ENCODE measurements at regions not wholly inside any gene's neighbourhood (a gene's known extent, or its start where the extent isn't known, plus 50 kb on each side); places are given as distances from the start of the nearest gene placed in this dataset.
A peak's percentile ranks its signal among the peaks of the same experiment; 100 is the strongest.
"Not testable (repeated sequence)": the region's sequence is repeated elsewhere in the genome, so short reads cannot be mapped to it uniquely, and the experiment has no call there.

- TF ChIP-seq EHMT2 (IDR thresholded peaks at IDR 0.05; ENCODE audit: low read depth), result no peak
- no peak for TF ChIP-seq ATOH8 (CRISPR knock-in tag; IDR thresholded peaks at IDR 0.05; ENCODE audit: low read depth)
- no peak for TF ChIP-seq EHF (CRISPR knock-in tag; IDR thresholded peaks at IDR 0.05)
- TF ChIP-seq JUNB (IDR thresholded peaks at IDR 0.05), result 0 out of 2 replicates have a peak, but pooled peaks have one; percentile 31
- TF ChIP-seq RNF2 (IDR thresholded peaks at IDR 0.05; ENCODE audit: borderline replicate concordance, low read depth), result no peak
- TF ChIP-seq CBX2 (IDR thresholded peaks at IDR 0.05; ENCODE audit: borderline replicate concordance, low read depth), result no peak
- no peak for TF ChIP-seq MYC (IDR thresholded peaks at IDR 0.05; ENCODE audit: borderline replicate concordance, low read length)
Observed at GRCh38 chr12:28035500-28035899, 63.0 kb upstream of the PTHLH start (continued).

- no peak for FAIRE-seq
- H3K9me3 ChIP-seq, result no peaks in the 10 kb centered on the region
- no peak for DNase-seq (ENCODE audit: low read depth in 1 of 2, low spot score in 1 of 2)
- H3K4me1 ChIP-seq, result peaks cover 36% of the 10 kb centered on the region
- ATAC-seq, result no peak
- WGBS (ENCODE audit: missing lambda C conversion rate), result 93% methylated on average over 3 of the region's 3 CpGs
- H3K27ac ChIP-seq, result peak overlapping the region; percentile 36 to 40; a peak in 2 of 6 replicates
- TF ChIP-seq RARB (CRISPR knock-in tag; IDR thresholded peaks at IDR 0.05), result no peak
- no peak for TF ChIP-seq TP53 (CRISPR knock-in tag; IDR thresholded peaks at IDR 0.05)
- TF ChIP-seq POLR2AphosphoS2 (conservative IDR thresholded peaks at IDR 0.05; ENCODE audit: low read length), result no peak
- TF ChIP-seq FOXS1 (CRISPR knock-in tag; IDR thresholded peaks at IDR 0.05), result no peak
- no peak for TF ChIP-seq GATA3 (IDR thresholded peaks at IDR 0.05; ENCODE audit: borderline replicate concordance)
- no peak for TF ChIP-seq PHF8 (IDR thresholded peaks at IDR 0.05; ENCODE audit: borderline replicate concordance, low read depth)
- TF ChIP-seq ESRRA (IDR thresholded peaks at IDR 0.05; ENCODE audit: borderline replicate concordance, low read length), result no peak
- TF ChIP-seq EP300 (IDR thresholded peaks at IDR 0.05), result no peak
- no peak overlapping the region for H3K4me3 ChIP-seq
- ChIA-PET CTCF (no interaction called here), POLR2A (no interaction called here)
- H3K4me2 ChIP-seq, result no peak overlapping the region
Observed at GRCh38 chr12:28036940-28037339, 64.4 kb upstream of the PTHLH start.

GRCh38 chr12:28040246-28040645 lies 67.7 kb upstream of the PTHLH start:
- FAIRE-seq (no peak), ATAC-seq (no peak), DNase-seq (ENCODE audit: low read depth in 1 of 2, low spot score in 1 of 2) (no peak)
- H3K27ac ChIP-seq, result no peak overlapping the region
- POLR2A ChIA-PET, result no interaction called here
- no peak overlapping the region for H3K4me3 ChIP-seq
- TF ChIP-seq GATA3 (IDR thresholded peaks at IDR 0.05; ENCODE audit: borderline replicate concordance) (no peak), USF2 (IDR thresholded peaks at IDR 0.05) (no peak), FOXS1 (CRISPR knock-in tag; IDR thresholded peaks at IDR 0.05) (no peak), CHD2 (IDR thresholded peaks at IDR 0.05; ENCODE audit: low read length, partially characterized antibody) (no peak), ESRRA (IDR thresholded peaks at IDR 0.05; ENCODE audit: borderline replicate concordance, low read length) (no peak), MAZ (IDR thresholded peaks at IDR 0.05; ENCODE audit: borderline replicate concordance, low read depth, low read length) (no peak), HES2 (IDR thresholded peaks at IDR 0.05) (no peak), FOSL2 (IDR thresholded peaks at IDR 0.05) (no peak), FOSL2 (CRISPR knock-in tag; IDR thresholded peaks at IDR 0.05) (no peak)
- 71% methylated on average over 2 of the region's 2 CpGs for WGBS (ENCODE audit: missing lambda C conversion rate)
- CTCF ChIA-PET, result interaction anchor here (0.6 to 1.0 kb wide), 2 partner anchors 10 to 656 kb away, joined by 3 read pairs; no protein-coding TSS in a partner anchor
- H3K4me2 ChIP-seq, result no peak overlapping the region
- no peaks in the 10 kb centered on the region for H3K9me3 ChIP-seq
- H3K4me1 ChIP-seq, result peaks cover 8% of the 10 kb centered on the region; the same call in 2 of the 3 replicates

GRCh38 chr12:28046600-28046999 lies 74.1 kb upstream of the PTHLH start:
- CTCF ChIA-PET; H3K27ac ChIP-seq; H3K4me2 ChIP-seq; ATAC-seq; H3K9me3 ChIP-seq; FAIRE-seq; DNase-seq (ENCODE audit: low read depth in 1 of 2, low spot score in 1 of 2); POLR2A ChIA-PET; H3K4me3 ChIP-seq; H3K4me1 ChIP-seq: not testable (repeated sequence)
- 29% methylated on average over 3 of the region's 3 CpGs for WGBS (ENCODE audit: missing lambda C conversion rate)
